Esophagus muscularis mucosa (tissue), 4 donors: ENCODE measurements at regions not wholly inside any gene's neighbourhood (a gene's known extent, or its start where the extent isn't known, plus 50 kb on each side); places are given as distances from the start of the nearest gene placed in this dataset.

Source experiments
- DNase-seq: peaks from one replicate; pipeline ENCODE4 v3.0.0-alpha.2; 2017; ENCODE audit errors: extremely low spot score
- H3K27ac ChIP-seq, 4 donors: fragments of 200-600 bp; sonication (generic); replicated peaks in 1 of 4; 1 replicate in 3 of 4; 2 replicates in 1 of 4; pipeline ENCODE4 v1.5.1; 2016 to 2019; ENCODE audit warnings: mild to moderate bottlenecking in 1 of 4
- H3K27me3 ChIP-seq, 4 donors: fragments of 200-600 bp; sonication (generic); one replicate each; pipeline versions ENCODE4 v1.5.1 to v1.6.0; 2016 to 2019
- H3K36me3 ChIP-seq, 4 donors: fragments of 200-600 bp; sonication (generic); one replicate each; pipeline ENCODE4 v1.5.1; 2016 to 2019
- H3K4me1 ChIP-seq, 4 donors: fragments of 200-600 bp; sonication (generic); one replicate each; pipeline ENCODE4 v1.5.1; 2016 to 2019
- H3K4me3 ChIP-seq, 4 donors: fragments of 200-600 bp; sonication (generic); 1 replicate in 2 of 4; 2 replicates in 2 of 4; pipeline ENCODE4 v1.5.1; 2016 to 2019; ENCODE audit warnings: mild to moderate bottlenecking in 4 of 4, moderate library complexity in 1 of 4
- H3K9me3 ChIP-seq, 4 donors: fragments of 200-600 bp; sonication (generic); 1 replicate in 3 of 4; 2 replicates in 1 of 4; pipeline ENCODE4 v1.5.1; 2016 to 2019
- CTCF ChIP-seq, 3 experiments: fragments of 200-600 bp in 2 of 3; fragments of 450-650 bp in 1 of 3; sonication (generic) in 2 of 3; IDR thresholded peaks; one replicate each; pipeline ENCODE4 v1.5.1; 2017 to 2019; ENCODE audit warnings: antibody characterized with exemption in 3 of 3, mild to moderate bottlenecking in 2 of 3, moderate library complexity in 1 of 3
- EP300 ChIP-seq: sonication (generic); formaldehyde crosslinking; IDR thresholded peaks from one replicate; pipeline ENCODE4 v1.6.1; 2017; ENCODE audit warnings: antibody characterized with exemption
- POLR2A ChIP-seq: fragments of 450-650 bp; IDR thresholded peaks from one replicate; pipeline ENCODE4 v1.6.1; 2017; ENCODE audit warnings: antibody characterized with exemption, moderate library complexity, mild to moderate bottlenecking, low read depth
- POLR2AphosphoS5 ChIP-seq, 2 donors: sonication (generic); formaldehyde crosslinking; IDR thresholded peaks; one replicate each; pipeline ENCODE4 v1.6.1; 2017; ENCODE audit warnings: antibody characterized with exemption in 2 of 2
- WGBS: methylation state at CpG from one replicate; pipeline ENCODE4 v1.1.5; 2018; 5-methylcytosine and 5-hydroxymethylcytosine counted together
- intact Hi-C: fragments of 100-400 bp; cut with DNase I; formaldehyde crosslinking; loops from one replicate; pipeline ENCODE4 v1.15.1; 2023

GRCh38 chr2:41903474-41904135 is 144.2 kb upstream of the PKDCC start:
- H3K36me3 ChIP-seq: no peaks in the 10 kb centered on the region
- TF ChIP-seq POLR2AphosphoS5 (IDR thresholded peaks at IDR 0.05): no peak
- no peak for TF ChIP-seq POLR2A
- no peak for TF ChIP-seq CTCF (IDR thresholded peaks at IDR 0.05)
- TF ChIP-seq EP300: no peak
- H3K27me3 ChIP-seq: no peaks in the 10 kb centered on the region

GRCh38 chr2:41904459-41904858 is 143.4 kb upstream of the PKDCC start:
- TF ChIP-seq CTCF (IDR thresholded peaks at IDR 0.05) (no peak), EP300 (no peak), POLR2AphosphoS5 (IDR thresholded peaks at IDR 0.05) (no peak), POLR2A (no peak)
- no peaks in the 10 kb centered on the region for H3K36me3 ChIP-seq
- no peak overlapping the region for H3K27ac ChIP-seq
- WGBS: 92% methylated on average over 2 of the region's 2 CpGs
- no peak for DNase-seq
- H3K4me1 ChIP-seq: peaks cover 0 to 6% (median 5%) of the 10 kb centered on the region in 4 donors
- H3K4me3 ChIP-seq: no peak overlapping the region
- no peaks in the 10 kb centered on the region for H3K27me3 ChIP-seq
- H3K9me3 ChIP-seq: no peaks in the 10 kb centered on the region
- intact Hi-C loops: no loop called here

More at GRCh38 chr2:41903474-41904135, 144.2 kb upstream of the PKDCC start:
- Histone ChIP-seq H3K4me3 (no peak overlapping the region), H3K27ac (no peak overlapping the region), H3K9me3 (no peaks in the 10 kb centered on the region), H3K4me1 (peaks cover 0 to 6% (median 5%) of the 10 kb centered on the region in 4 donors)
- intact Hi-C loops: no loop called here
- no peak for DNase-seq

GRCh38 chr2:41905597-41906337 is 142.1 kb upstream of the PKDCC start:
- no peaks in the 10 kb centered on the region for H3K36me3 ChIP-seq
- 82% methylated on average over 7 of the region's 7 CpGs for WGBS
- no peak overlapping the region for H3K4me3 ChIP-seq
- no peaks in the 10 kb centered on the region for H3K27me3 ChIP-seq
- intact Hi-C loops: no loop called here
- H3K27ac ChIP-seq: no peak overlapping the region
- H3K4me1 ChIP-seq: peaks cover 0 to 6% (median 5%) of the 10 kb centered on the region in 4 donors
- DNase-seq: no peak
- H3K9me3 ChIP-seq: no peaks in the 10 kb centered on the region
- no peak for TF ChIP-seq POLR2A
- no peak for TF ChIP-seq EP300
- TF ChIP-seq POLR2AphosphoS5 (IDR thresholded peaks at IDR 0.05): no peak
- TF ChIP-seq CTCF (IDR thresholded peaks at IDR 0.05): no peak

GRCh38 chr2:41906338-41906725 is 141.5 kb upstream of the PKDCC start:
- intact Hi-C loops: no loop called here
- H3K4me1 ChIP-seq: peaks cover 0 to 6% (median 5%) of the 10 kb centered on the region in 4 donors
- H3K27ac ChIP-seq: no peak overlapping the region
- no peaks in the 10 kb centered on the region for H3K9me3 ChIP-seq
- no peaks in the 10 kb centered on the region for H3K36me3 ChIP-seq
- 54% methylated on average over 4 of the region's 4 CpGs for WGBS
- no peak for TF ChIP-seq CTCF (IDR thresholded peaks at IDR 0.05)
- no peak for TF ChIP-seq POLR2AphosphoS5 (IDR thresholded peaks at IDR 0.05)
- TF ChIP-seq POLR2A: no peak
- no peak for TF ChIP-seq EP300
- H3K4me3 ChIP-seq: no peak overlapping the region
- no peak for DNase-seq
- H3K27me3 ChIP-seq: no peaks in the 10 kb centered on the region
